ENCODE measurements at regions not wholly inside any gene's neighbourhood (a gene's known extent, or its start where the extent isn't known, plus 50 kb on each side); places are given as distances from the start of the nearest gene placed in this dataset.
"Not testable (repeated sequence)": the region's sequence is repeated elsewhere in the genome, so short reads cannot be mapped to it uniquely, and the experiment has no call there.

DNA sequence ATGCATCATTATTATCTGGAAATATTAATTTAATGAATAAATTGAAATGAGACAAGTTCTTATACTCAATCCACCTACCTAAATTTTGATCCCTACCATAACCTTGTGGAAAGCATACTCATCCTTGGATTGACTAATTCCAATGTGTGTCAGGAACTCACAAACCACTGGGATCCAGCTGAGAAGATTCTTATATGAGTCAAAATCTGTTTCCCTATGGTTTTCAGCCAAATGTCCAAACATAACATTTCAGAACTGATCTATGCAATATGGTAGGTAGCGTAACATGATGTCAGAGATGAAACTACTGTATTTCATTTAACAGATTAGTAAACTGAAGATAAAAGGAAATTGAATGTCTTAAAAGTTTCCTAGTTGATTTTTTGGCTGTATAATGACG is 250.0 kb downstream of the PLOD2 start:
- H3K4me3 ChIP-seq, result no peak overlapping the region
- intact Hi-C loops (cut with DNase I), result no loop called here
- WGBS, 2 donors, result 65 to 86% methylated on average over 2 of the region's 2 CpGs
- H3K4me1 ChIP-seq, result no peaks in the 10 kb centered on the region
- TF ChIP-seq POLR2A (IDR thresholded peaks at IDR 0.05) (no peak), EP300 (IDR thresholded peaks at IDR 0.05) (no peak)
- no peak overlapping the region for H3K27ac ChIP-seq
- H3K27me3 ChIP-seq, result no peaks in the 10 kb centered on the region
- no peaks in the 10 kb centered on the region for H3K9me3 ChIP-seq
- no peaks in the 10 kb centered on the region for H3K36me3 ChIP-seq
- DNase-seq, result no peak

DNA sequence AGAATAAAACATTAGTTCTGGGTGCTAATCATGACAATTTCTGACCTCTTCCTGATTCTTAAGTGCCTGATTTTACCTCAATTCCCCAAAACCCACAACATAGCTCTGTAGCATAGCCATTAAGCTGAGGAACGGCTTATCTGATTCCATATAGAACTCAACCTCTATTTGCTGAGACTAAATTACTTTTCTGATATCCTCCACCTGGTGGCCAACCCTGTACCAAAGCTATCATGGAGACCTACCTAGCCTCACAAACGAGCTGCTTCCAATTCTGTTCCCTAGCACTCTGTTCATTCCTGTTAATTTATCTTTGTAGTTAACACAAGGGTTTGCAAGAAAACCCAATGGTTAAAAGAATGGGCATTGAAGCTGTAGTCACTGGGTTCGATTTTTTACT is 245.2 kb downstream of the PLOD2 start:
- Histone ChIP-seq H3K4me1 (no peaks in the 10 kb centered on the region), H3K4me3 (no peak overlapping the region), H3K36me3 (no peaks in the 10 kb centered on the region), H3K9me3 (no peaks in the 10 kb centered on the region), H3K27me3 (no peaks in the 10 kb centered on the region), H3K27ac (no peak overlapping the region)
- no peak for DNase-seq
- 56 to 69% methylated on average over 3 of the region's 3 CpGs for WGBS, 2 donors
- TF ChIP-seq POLR2AphosphoS5 (IDR thresholded peaks at IDR 0.05), result no peak
- TF ChIP-seq EP300 (IDR thresholded peaks at IDR 0.05), result no peak
- no peak for TF ChIP-seq POLR2A (IDR thresholded peaks at IDR 0.05)
- TF ChIP-seq, protein P1, sequence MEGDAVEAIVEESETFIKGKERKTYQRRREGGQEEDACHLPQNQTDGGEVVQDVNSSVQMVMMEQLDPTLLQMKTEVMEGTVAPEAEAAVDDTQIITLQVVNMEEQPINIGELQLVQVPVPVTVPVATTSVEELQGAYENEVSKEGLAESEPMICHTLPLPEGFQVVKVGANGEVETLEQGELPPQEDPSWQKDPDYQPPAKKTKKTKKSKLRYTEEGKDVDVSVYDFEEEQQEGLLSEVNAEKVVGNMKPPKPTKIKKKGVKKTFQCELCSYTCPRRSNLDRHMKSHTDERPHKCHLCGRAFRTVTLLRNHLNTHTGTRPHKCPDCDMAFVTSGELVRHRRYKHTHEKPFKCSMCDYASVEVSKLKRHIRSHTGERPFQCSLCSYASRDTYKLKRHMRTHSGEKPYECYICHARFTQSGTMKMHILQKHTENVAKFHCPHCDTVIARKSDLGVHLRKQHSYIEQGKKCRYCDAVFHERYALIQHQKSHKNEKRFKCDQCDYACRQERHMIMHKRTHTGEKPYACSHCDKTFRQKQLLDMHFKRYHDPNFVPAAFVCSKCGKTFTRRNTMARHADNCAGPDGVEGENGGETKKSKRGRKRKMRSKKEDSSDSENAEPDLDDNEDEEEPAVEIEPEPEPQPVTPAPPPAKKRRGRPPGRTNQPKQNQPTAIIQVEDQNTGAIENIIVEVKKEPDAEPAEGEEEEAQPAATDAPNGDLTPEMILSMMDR (IDR thresholded peaks at IDR 0.05), result no peak
- intact Hi-C loops (cut with DNase I), result no loop called here

DNA sequence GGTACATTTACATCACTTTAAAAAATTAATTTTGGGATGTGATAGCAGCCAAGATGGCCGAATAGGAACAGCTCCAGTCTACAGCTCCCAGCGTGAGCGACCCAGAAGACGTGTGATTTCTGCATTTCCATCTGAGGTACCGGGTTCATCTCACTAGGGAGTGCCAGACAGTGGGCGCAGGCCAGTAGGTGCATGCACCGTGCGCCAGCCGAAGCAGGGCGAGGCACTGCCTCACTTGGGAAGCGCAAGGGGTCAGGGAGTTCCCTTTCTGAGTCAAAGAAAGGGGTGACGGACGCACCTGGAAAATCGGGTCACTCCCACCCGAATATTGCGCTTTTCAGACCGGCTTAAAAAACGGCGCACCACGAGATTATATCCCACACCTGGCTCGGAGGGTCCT is 233.2 kb downstream of the PLOD2 start:
- H3K36me3 ChIP-seq; H3K9me3 ChIP-seq; H3K27ac ChIP-seq; DNase-seq; H3K4me3 ChIP-seq; H3K4me1 ChIP-seq; H3K27me3 ChIP-seq; intact Hi-C loops (cut with DNase I): not testable (repeated sequence)
- 92 to 95% methylated on average over 11 to 13 of the region's 21 CpGs for WGBS, 2 donors

DNA sequence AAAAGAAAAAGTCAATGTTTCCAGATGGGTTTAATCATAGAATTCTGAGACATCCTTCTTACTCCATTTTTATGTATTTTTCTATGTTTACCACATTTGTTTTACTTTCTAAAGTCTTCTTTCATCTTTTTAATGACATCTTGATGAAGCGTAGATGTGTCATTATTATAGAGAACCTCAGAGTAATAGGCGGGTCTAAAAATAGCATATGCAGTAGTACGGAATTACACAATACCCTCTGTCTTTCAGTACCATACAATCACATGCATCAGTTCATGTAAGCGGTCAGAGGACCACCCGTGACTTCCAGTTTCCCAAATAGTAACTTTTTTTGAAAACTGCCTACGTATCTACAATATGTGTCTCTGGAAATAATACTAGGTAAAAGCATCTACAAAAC is 224.0 kb downstream of the PLOD2 start:
- intact Hi-C loops (cut with DNase I), result no loop called here
- WGBS, 2 donors, result 87 to 89% methylated on average over 6 of the region's 6 CpGs
- Histone ChIP-seq H3K27ac (no peak overlapping the region), H3K36me3 (no peaks in the 10 kb centered on the region), H3K4me3 (no peak overlapping the region), H3K9me3 (no peaks in the 10 kb centered on the region), H3K27me3 (no peaks in the 10 kb centered on the region), H3K4me1 (no peaks in the 10 kb centered on the region)
- TF ChIP-seq POLR2A (IDR thresholded peaks at IDR 0.05), result no peak
- TF ChIP-seq, protein P1 (IDR thresholded peaks at IDR 0.05), result no peak
- TF ChIP-seq POLR2AphosphoS5 (IDR thresholded peaks at IDR 0.05), result no peak
- TF ChIP-seq EP300 (IDR thresholded peaks at IDR 0.05), result no peak
- DNase-seq, result no peak

DNA sequence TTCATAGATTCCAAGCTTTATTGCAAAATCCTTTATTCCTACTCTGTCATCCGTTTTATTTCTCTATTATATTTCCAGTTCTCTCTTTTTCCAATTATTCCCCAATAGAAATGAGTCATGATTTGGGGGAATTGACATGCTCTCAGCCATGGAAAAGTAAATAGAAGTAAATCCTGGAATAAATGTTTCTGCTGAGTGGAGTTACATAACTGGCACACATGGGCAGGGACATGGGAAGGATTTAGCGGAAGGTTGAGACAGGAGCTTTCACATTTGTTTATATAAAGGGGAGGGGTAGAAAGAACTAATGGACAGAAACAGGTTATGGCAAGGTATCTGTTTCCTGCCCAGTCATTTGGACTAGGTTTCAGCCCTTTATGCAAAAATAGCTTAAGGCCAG is 221.6 kb downstream of the PLOD2 start:
- WGBS, 2 donors, result 47 to 65% methylated on average over 2 of the region's 2 CpGs
- H3K36me3 ChIP-seq, result no peaks in the 10 kb centered on the region
- DNase-seq, result no peak
- no peaks in the 10 kb centered on the region for H3K9me3 ChIP-seq
- intact Hi-C loops (cut with DNase I), result no loop called here
- H3K27me3 ChIP-seq, result no peaks in the 10 kb centered on the region
- no peaks in the 10 kb centered on the region for H3K4me1 ChIP-seq
- H3K4me3 ChIP-seq, result no peak overlapping the region
- H3K27ac ChIP-seq, result no peak overlapping the region
- TF ChIP-seq EP300 (IDR thresholded peaks at IDR 0.05) (no peak), POLR2AphosphoS5 (IDR thresholded peaks at IDR 0.05) (no peak), POLR2A (IDR thresholded peaks at IDR 0.05) (no peak)
- TF ChIP-seq, protein P1 (IDR thresholded peaks at IDR 0.05), result no peak

DNA sequence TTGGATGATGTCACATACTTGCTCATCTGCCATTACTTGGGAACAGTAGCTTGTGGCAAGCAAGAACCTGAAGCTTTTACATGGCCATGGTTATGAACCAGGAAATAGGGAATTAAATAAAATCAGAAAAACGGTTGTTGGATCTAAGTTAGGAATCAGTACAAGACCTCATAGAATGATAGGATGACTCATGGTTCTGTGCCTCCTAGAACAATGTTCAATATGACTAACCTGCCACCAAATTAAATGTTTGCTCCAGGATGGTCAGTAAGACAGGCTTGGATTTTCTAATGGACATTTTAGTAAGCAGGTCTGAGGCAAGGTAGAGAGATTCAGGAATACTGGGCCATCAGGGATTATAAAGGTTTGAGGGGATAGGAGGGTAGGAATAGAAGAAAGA is 218.9 kb downstream of the PLOD2 start:
- Histone ChIP-seq H3K36me3 (no peaks in the 10 kb centered on the region), H3K27me3 (no peaks in the 10 kb centered on the region), H3K4me3 (no peak overlapping the region), H3K27ac (no peak overlapping the region), H3K4me1 (no peaks in the 10 kb centered on the region), H3K9me3 (no peaks in the 10 kb centered on the region)
- TF ChIP-seq EP300 (IDR thresholded peaks at IDR 0.05) (no peak), POLR2AphosphoS5 (IDR thresholded peaks at IDR 0.05) (no peak), POLR2A (IDR thresholded peaks at IDR 0.05) (no peak)
- TF ChIP-seq, protein P1 (IDR thresholded peaks at IDR 0.05), result no peak
- 38 to 72% methylated on average over 1 of the region's 1 CpG for WGBS, 2 donors
- DNase-seq, result no peak
- intact Hi-C loops (cut with DNase I), result no loop called here

All from sigmoid colon (tissue), 6 donors.